ENCODE measurements at regions not wholly inside any gene's neighbourhood (a gene's known extent, or its start where the extent isn't known, plus 50 kb on each side); places are given as distances from the start of the nearest gene placed in this dataset.

DNA sequence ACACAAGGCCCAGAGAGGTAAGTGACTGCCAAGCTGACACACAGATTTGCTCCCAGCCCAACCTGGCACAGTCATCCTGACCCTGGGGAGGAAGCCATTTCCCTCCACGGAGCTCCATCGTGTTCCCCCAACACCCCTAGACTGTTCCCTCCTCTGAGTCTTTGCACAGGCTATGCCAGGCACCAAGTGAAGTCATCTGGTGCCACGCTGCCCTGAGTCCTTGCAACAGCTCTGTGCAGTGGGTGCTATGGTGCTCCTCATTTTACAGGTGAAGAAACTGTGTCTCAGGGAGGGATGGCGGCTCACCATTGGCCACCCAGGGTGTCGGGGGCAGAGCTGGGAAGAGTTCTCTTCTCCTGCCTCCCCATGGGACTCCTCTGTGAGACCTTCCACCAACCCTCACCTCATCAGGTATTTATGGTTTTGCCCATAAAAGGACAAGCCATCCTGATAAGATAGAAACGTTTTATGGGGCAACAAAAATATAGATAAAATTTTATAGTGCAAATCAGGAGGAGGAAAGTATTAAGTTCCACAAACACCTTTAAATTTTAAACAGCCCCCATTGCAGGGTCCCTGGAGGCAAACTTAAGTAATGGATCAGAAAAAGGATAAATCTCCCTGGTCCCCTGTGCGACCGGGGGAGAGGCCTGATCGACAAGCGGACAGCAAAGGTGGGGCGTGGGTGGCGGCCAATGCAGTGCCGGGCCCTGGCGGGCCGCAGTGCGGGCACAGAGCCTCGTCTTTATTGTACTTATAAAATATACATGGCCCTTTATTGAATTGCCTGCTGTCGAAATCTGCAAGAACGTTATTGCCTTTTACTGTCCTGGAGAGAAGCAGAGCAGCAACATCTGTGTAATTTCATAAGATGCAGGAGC lies 50.2 kb upstream of the ZBTB43 start:
- no peak for TF ChIP-seq POLR2AphosphoS5 (IDR thresholded peaks at IDR 0.05; ENCODE audit: low read depth, low read length)
- TF ChIP-seq, protein P1, sequence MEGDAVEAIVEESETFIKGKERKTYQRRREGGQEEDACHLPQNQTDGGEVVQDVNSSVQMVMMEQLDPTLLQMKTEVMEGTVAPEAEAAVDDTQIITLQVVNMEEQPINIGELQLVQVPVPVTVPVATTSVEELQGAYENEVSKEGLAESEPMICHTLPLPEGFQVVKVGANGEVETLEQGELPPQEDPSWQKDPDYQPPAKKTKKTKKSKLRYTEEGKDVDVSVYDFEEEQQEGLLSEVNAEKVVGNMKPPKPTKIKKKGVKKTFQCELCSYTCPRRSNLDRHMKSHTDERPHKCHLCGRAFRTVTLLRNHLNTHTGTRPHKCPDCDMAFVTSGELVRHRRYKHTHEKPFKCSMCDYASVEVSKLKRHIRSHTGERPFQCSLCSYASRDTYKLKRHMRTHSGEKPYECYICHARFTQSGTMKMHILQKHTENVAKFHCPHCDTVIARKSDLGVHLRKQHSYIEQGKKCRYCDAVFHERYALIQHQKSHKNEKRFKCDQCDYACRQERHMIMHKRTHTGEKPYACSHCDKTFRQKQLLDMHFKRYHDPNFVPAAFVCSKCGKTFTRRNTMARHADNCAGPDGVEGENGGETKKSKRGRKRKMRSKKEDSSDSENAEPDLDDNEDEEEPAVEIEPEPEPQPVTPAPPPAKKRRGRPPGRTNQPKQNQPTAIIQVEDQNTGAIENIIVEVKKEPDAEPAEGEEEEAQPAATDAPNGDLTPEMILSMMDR (IDR thresholded peaks at IDR 0.05) = no peak

Data from Panc1 (cell line).